Common myeloid progenitor, CD34-positive (primary cell): ENCODE measurements at regions not wholly inside any gene's neighbourhood (a gene's known extent, or its start where the extent isn't known, plus 50 kb on each side); places are given as distances from the start of the nearest gene placed in this dataset.
A peak's percentile ranks its signal among the peaks of the same experiment; 100 is the strongest.
"Not testable (repeated sequence)": the region's sequence is repeated elsewhere in the genome, so short reads cannot be mapped to it uniquely, and the experiment has no call there.

ENCODE experiments used
- CTCF ChIA-PET: fragments of 350-600 bp; sonication (Branson Sonifier 250); formaldehyde crosslinking; loops from one replicate; lab custom pipeline; 2021; ENCODE audit warnings: antibody characterized with exemption; lab: Charles Lee
- POLR2A ChIA-PET: fragments of 350-600 bp; sonication (Branson Sonifier 250); formaldehyde crosslinking; loops from one replicate; lab custom pipeline; 2021; ENCODE audit warnings: antibody characterized with exemption; lab: Charles Lee
- DNase-seq, 3 donors: peaks; one replicate each; pipeline versions ENCODE4 v3.0.0 to v3.0.0-alpha.2; 2013
- H3K27ac ChIP-seq, 2 experiments: 1 replicate in 1 of 2; 2 replicates in 1 of 2; pipeline ENCODE4 v1.7.0; 2013; ENCODE audit warnings: inconsistent platforms in 2 of 2, low read length in 2 of 2, mild to moderate bottlenecking in 2 of 2, low read depth in 1 of 2, moderate library complexity in 1 of 2; ENCODE audit not compliant: severe bottlenecking in 2 of 2, insufficient read depth in 1 of 2, poor library complexity in 1 of 2
- H3K27me3 ChIP-seq, 5 experiments: replicated peaks in 2 of 5; 1 replicate in 3 of 5; 2 replicates in 2 of 5; pipeline versions ENCODE4 v1.6.1 to v1.7.0; 2013; ENCODE audit warnings: low read length in 4 of 5, mild to moderate bottlenecking in 2 of 5, moderate library complexity in 2 of 5, inconsistent platforms in 1 of 5; ENCODE audit not compliant: insufficient read depth in 5 of 5, control insufficient read depth in 4 of 5
- H3K36me3 ChIP-seq, 4 experiments: 1 replicate in 2 of 4; 2 replicates in 2 of 4; pipeline versions ENCODE4 v1.6.1 to v1.7.0; 2013; ENCODE audit warnings: low read length in 3 of 4, control low read depth in 1 of 4, mild to moderate bottlenecking in 1 of 4; ENCODE audit not compliant: control insufficient read depth in 4 of 4, insufficient read depth in 4 of 4
- H3K4me1 ChIP-seq, 4 experiments: 1 replicate in 3 of 4; 2 replicates in 1 of 4; pipeline versions ENCODE4 v1.6.1 to v1.7.1; 2013; ENCODE audit warnings: low read length in 3 of 4, mild to moderate bottlenecking in 3 of 4, control low read depth in 1 of 4, inconsistent platforms in 1 of 4, moderate library complexity in 1 of 4; ENCODE audit not compliant: control insufficient read depth in 4 of 4, insufficient read depth in 4 of 4; ENCODE audit errors: control extremely low read depth in 1 of 4
- H3K4me3 ChIP-seq, 7 experiments: 1 replicate in 4 of 7; 2 replicates in 3 of 7; pipeline versions ENCODE4 v1.5.1 to v1.7.0; 2013; ENCODE audit warnings: mild to moderate bottlenecking in 7 of 7, low read length in 6 of 7, moderate library complexity in 6 of 7, inconsistent platforms in 2 of 7, low read depth in 2 of 7, control low read depth in 1 of 7; ENCODE audit not compliant: insufficient read depth in 4 of 7, control insufficient read depth in 1 of 7; ENCODE audit errors: extremely low read depth in 1 of 7
- H3K9me3 ChIP-seq, 5 experiments: 1 replicate in 4 of 5; 2 replicates in 1 of 5; pipeline versions ENCODE4 v1.6.1 to v1.7.1; 2013; ENCODE audit warnings: low read length in 4 of 5, mild to moderate bottlenecking in 2 of 5, inconsistent platforms in 1 of 5, low read depth in 1 of 5, moderate library complexity in 1 of 5; ENCODE audit not compliant: control insufficient read depth in 4 of 5, insufficient read depth in 2 of 5; ENCODE audit errors: control extremely low read depth in 1 of 5
- WGBS: methylation state at CpG from one replicate; pipeline ENCODE4 v1.1.5; 2013; ENCODE audit not compliant: insufficient coverage; 5-methylcytosine and 5-hydroxymethylcytosine counted together

GRCh38 chr3:194053136-194053535, 82.8 kb upstream of the HES1 start:
- ChIA-PET POLR2A (no interaction called here), CTCF (no interaction called here)
- peaks cover 0 to 3% (median 0%) of the 10 kb centered on the region in 5 experiments for H3K27me3 ChIP-seq
- no peaks in the 10 kb centered on the region for H3K36me3 ChIP-seq
- DNase-seq = no peak
- H3K27ac ChIP-seq = no peak overlapping the region
- H3K4me3 ChIP-seq = no peak overlapping the region
- H3K9me3 ChIP-seq = peaks cover 4 to 22% (median 13%) of the 10 kb centered on the region in 5 experiments
- peaks cover 0 to 13% (median 5%) of the 10 kb centered on the region in 4 experiments for H3K4me1 ChIP-seq
- 98% methylated on average over 4 of the region's 4 CpGs for WGBS

- Histone ChIP-seq H3K4me3 (no peak overlapping the region), H3K27ac (no peak overlapping the region), H3K27me3 (peaks cover 0 to 3% (median 0%) of the 10 kb centered on the region in 5 experiments), H3K4me1 (peaks cover 0 to 13% (median 6%) of the 10 kb centered on the region in 4 experiments), H3K9me3 (peaks cover 4 to 22% (median 13%) of the 10 kb centered on the region in 5 experiments), H3K36me3 (no peaks in the 10 kb centered on the region)
- POLR2A ChIA-PET = no interaction called here
- WGBS = no CpG with 5 or more reads among the region's 2 CpGs
- CTCF ChIA-PET = interaction anchor here (1.1 to 1.4 kb wide), 3 partner anchors 25 to 261 kb away, joined by 3 to 4 read pairs (median 3); no protein-coding TSS in a partner anchor
- no peak for DNase-seq
Measured at GRCh38 chr3:194054016-194054415, 81.9 kb upstream of the HES1 start.

GRCh38 chr3:194054540-194054939, 81.4 kb upstream of the HES1 start:
- Histone ChIP-seq H3K4me1 (peaks cover 0 to 13% (median 6%) of the 10 kb centered on the region in 4 experiments), H3K4me3 (no peak overlapping the region), H3K36me3 (no peaks in the 10 kb centered on the region), H3K27me3 (peaks cover 0 to 3% (median 0%) of the 10 kb centered on the region in 5 experiments), H3K27ac (no peak overlapping the region), H3K9me3 (peaks cover 4 to 22% (median 13%) of the 10 kb centered on the region in 5 experiments)
- ChIA-PET CTCF (interaction anchor here (1.1 to 1.5 kb wide), 5 partner anchors 9 to 261 kb away, joined by 3 to 4 read pairs (median 3); no protein-coding TSS in a partner anchor), POLR2A (no interaction called here)
- 91% methylated on average over 3 of the region's 5 CpGs for WGBS
- no peak for DNase-seq

DNA sequence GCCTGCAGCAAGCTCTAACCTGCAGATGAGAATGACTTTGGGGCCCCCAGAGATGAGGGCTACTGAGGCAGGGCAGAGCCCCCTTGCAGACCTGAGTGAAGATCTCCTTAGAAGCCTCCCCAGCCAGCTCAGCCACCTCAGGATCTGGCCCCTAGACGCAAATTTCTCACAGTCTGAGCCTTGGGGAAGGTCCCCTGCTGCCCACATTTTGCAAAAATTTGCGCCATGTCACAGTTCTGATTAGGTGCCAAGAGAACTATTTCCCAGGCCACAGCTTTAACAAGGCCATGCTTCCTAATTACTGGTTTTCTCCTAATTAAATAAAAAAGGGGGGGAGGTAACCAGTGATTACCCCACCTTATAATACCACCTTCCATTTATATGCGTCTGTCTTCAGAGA, 81.0 kb upstream of the HES1 start:
- ChIA-PET POLR2A (no interaction called here), CTCF (interaction anchor here (1.1 to 1.5 kb wide), 5 partner anchors 9 to 260 kb away, joined by 3 to 4 read pairs (median 3); no protein-coding TSS in a partner anchor)
- H3K9me3 ChIP-seq = peaks cover 2 to 22% (median 13%) of the 10 kb centered on the region in 5 experiments
- no peak overlapping the region for H3K27ac ChIP-seq
- WGBS = 22% methylated on average over 1 of the region's 3 CpGs
- peak in 1 of 3 donors; percentile 26 for DNase-seq
- H3K36me3 ChIP-seq = no peaks in the 10 kb centered on the region
- peaks cover 0 to 3% (median 0%) of the 10 kb centered on the region in 5 experiments for H3K27me3 ChIP-seq
- peaks cover 0 to 13% (median 6%) of the 10 kb centered on the region in 4 experiments for H3K4me1 ChIP-seq
- H3K4me3 ChIP-seq = no peak overlapping the region

DNA sequence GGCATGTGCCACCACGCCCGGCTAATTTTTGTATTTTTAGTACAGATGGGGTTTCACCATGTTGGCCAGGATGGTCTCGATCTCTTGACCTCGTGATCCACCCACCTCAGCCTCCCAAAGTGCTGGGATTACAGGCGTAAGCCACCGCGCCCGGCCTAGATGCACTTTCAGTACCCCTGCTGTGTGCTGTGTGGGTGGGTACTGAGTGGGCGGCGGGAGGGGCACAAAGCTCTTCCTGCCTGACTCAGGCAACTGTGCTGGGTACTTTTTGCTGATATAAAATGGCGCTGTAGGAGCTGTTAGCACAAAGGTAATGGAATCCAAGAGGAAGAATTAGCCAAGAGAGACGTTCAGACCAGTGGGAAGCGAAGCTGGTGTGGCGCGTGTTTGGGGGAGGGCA, 79.6 kb upstream of the HES1 start:
- H3K4me3 ChIP-seq, H3K36me3 ChIP-seq, H3K27ac ChIP-seq, CTCF ChIA-PET, H3K27me3 ChIP-seq, H3K9me3 ChIP-seq, POLR2A ChIA-PET, DNase-seq: not testable (repeated sequence)
- WGBS = 91% methylated on average over 7 of the region's 15 CpGs
- H3K4me1 ChIP-seq = peaks cover 0 to 11% (median 6%) of the 10 kb centered on the region in 4 experiments

- POLR2A ChIA-PET = no interaction called here
- no peak overlapping the region for H3K27ac ChIP-seq
- H3K36me3 ChIP-seq = no peaks in the 10 kb centered on the region
- no peak for DNase-seq
- peaks cover 0 to 3% (median 0%) of the 10 kb centered on the region in 5 experiments for H3K9me3 ChIP-seq
- no peaks in the 10 kb centered on the region for H3K27me3 ChIP-seq
- CTCF ChIA-PET = no interaction called here
- 98% methylated on average over 14 of the region's 16 CpGs for WGBS
- no peak overlapping the region for H3K4me3 ChIP-seq
- H3K4me1 ChIP-seq = peaks cover 0 to 9% (median 4%) of the 10 kb centered on the region in 4 experiments
Measured at GRCh38 chr3:194056731-194057415, 79.1 kb upstream of the HES1 start.

- 46% methylated on average over 5 of the region's 8 CpGs for WGBS
- Histone ChIP-seq H3K27ac (no peak overlapping the region), H3K4me3 (peak overlapping the region in 3 of 7 experiments; percentile 30 to 66 (median 56)), H3K36me3 (no peaks in the 10 kb centered on the region), H3K4me1 (peaks cover 0 to 9% (median 1%) of the 10 kb centered on the region in 4 experiments), H3K27me3 (no peaks in the 10 kb centered on the region), H3K9me3 (no peaks in the 10 kb centered on the region)
- ChIA-PET CTCF (no interaction called here), POLR2A (no interaction called here)
- DNase-seq = no peak
Measured at GRCh38 chr3:194057570-194058188, 78.3 kb upstream of the HES1 start.
